Uterus (tissue), 3 donors: ENCODE measurements at regions not wholly inside any gene's neighbourhood (a gene's known extent, or its start where the extent isn't known, plus 50 kb on each side); places are given as distances from the start of the nearest gene placed in this dataset.

Experiments
- DNase-seq, 2 donors: peaks; one replicate each; pipeline ENCODE4 v3.0.0-alpha.2; 2019 to 2020
- H3K27ac ChIP-seq, 2 donors: fragments of 200-600 bp; sonication (generic); 1 replicate in 1 of 2; 2 replicates in 1 of 2; pipeline ENCODE4 v1.5.1; 2016 to 2018
- H3K27me3 ChIP-seq, 2 donors: fragments of 200-600 bp; sonication (generic); one replicate each; pipeline ENCODE4 v1.5.1; 2018 to 2019; ENCODE audit warnings: control low read depth in 1 of 2
- H3K36me3 ChIP-seq, 2 donors: fragments of 200-600 bp; sonication (generic); one replicate each; pipeline ENCODE4 v1.5.1; 2019; ENCODE audit warnings: control low read depth in 1 of 2
- H3K4me1 ChIP-seq, 2 donors: fragments of 200-600 bp; sonication (generic); one replicate each; pipeline ENCODE4 v1.5.1; 2018 to 2019; ENCODE audit warnings: control low read depth in 1 of 2
- H3K4me3 ChIP-seq, 2 donors: fragments of 200-600 bp; sonication (generic); 1 replicate in 1 of 2; 2 replicates in 1 of 2; pipeline ENCODE4 v1.5.1; 2018 to 2019; ENCODE audit warnings: mild to moderate bottlenecking in 1 of 2
- H3K9me3 ChIP-seq, 2 donors: fragments of 200-600 bp; sonication (generic); one replicate each; pipeline ENCODE4 v1.5.1; 2019; ENCODE audit warnings: control low read depth in 1 of 2
- POLR2A ChIP-seq, 2 donors: fragments of 450-650 bp; IDR thresholded peaks; one replicate each; pipeline ENCODE4 v1.6.1; 2016; ENCODE audit warnings: antibody characterized with exemption in 2 of 2, mild to moderate bottlenecking in 1 of 2, moderate library complexity in 1 of 2
- intact Hi-C: fragments of 100-400 bp; cut with DNase I; formaldehyde crosslinking; loops from one replicate; pipeline ENCODE4 v1.15.1; 2023; ENCODE audit warnings: low total_unique reads
- TF ChIP-seq, protein P1 (sequence below), 4 experiments: fragments of 200-600 bp in 2 of 4; fragments of 450-650 bp in 2 of 4; sonication (generic) in 2 of 4; IDR thresholded peaks; one replicate each; pipeline ENCODE4 v1.5.1; 2016 to 2019; ENCODE audit warnings: antibody characterized with exemption in 4 of 4, mild to moderate bottlenecking in 2 of 4, moderate library complexity in 1 of 4
- donor health status: DM: yes; HTN: yes; CAD: no.

DNA sequence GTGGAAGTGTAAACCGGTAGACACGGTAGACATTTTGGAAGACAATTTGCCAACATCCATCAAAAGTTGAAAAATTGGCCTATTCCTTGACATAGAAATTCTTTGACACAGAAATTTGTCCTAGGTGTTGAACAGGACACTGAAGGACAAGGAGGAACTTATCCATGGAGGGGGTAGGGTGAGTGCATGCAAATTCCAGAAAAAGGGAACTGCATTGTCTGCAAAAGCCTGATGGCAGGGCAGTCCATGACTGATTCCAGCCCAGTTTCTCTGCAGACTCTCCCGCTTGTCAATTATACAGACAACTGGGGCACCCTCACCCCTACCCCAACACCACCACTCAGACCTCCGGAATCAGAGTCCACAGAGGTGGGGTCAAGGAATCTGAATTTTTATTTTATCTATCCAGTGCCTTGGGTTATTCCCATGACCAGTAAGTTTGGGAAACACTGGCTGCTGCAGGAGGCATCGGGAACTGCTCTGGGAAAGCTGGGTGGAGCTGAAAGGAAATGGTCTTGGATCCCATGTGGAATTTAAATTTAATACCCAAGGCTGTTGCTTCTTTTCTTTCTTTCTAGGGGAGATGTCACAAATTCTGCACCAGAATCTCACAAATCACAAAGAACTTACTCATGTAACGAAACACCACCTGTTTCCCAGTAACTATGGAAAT lies 103.3 kb upstream of the SLC45A1 start:
- no peaks in the 10 kb centered on the region for H3K4me1 ChIP-seq
- no peaks in the 10 kb centered on the region for H3K36me3 ChIP-seq
- no peaks in the 10 kb centered on the region for H3K27me3 ChIP-seq
- intact Hi-C loops: no loop called here
- H3K4me3 ChIP-seq: no peak overlapping the region
- H3K27ac ChIP-seq: no peak overlapping the region
- DNase-seq: no peak
- H3K9me3 ChIP-seq: no peaks in the 10 kb centered on the region
- TF ChIP-seq POLR2A (IDR thresholded peaks at IDR 0.05): no peak
- TF ChIP-seq, protein P1, sequence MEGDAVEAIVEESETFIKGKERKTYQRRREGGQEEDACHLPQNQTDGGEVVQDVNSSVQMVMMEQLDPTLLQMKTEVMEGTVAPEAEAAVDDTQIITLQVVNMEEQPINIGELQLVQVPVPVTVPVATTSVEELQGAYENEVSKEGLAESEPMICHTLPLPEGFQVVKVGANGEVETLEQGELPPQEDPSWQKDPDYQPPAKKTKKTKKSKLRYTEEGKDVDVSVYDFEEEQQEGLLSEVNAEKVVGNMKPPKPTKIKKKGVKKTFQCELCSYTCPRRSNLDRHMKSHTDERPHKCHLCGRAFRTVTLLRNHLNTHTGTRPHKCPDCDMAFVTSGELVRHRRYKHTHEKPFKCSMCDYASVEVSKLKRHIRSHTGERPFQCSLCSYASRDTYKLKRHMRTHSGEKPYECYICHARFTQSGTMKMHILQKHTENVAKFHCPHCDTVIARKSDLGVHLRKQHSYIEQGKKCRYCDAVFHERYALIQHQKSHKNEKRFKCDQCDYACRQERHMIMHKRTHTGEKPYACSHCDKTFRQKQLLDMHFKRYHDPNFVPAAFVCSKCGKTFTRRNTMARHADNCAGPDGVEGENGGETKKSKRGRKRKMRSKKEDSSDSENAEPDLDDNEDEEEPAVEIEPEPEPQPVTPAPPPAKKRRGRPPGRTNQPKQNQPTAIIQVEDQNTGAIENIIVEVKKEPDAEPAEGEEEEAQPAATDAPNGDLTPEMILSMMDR (IDR thresholded peaks at IDR 0.05): no peak

DNA sequence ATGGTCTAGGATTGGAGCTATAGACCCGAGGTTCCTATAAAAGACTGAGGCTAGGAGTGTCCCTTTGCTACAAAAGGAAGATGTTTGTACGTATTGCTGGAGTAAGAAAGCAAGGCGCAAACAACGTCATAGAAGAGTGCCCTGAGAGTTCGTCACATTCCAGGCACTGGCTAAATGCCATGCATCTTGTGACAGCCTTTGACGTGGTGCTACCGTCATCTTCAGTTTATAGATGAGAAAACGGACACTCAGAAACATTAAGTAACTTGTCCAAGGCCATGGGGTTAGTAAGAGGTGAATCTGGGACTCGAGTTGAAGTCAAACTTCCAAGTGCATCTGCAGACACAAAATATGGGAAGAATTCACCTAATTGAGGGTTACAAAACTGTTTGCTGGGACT lies 104.2 kb upstream of the SLC45A1 start:
- intact Hi-C loops: no loop called here
- H3K27ac ChIP-seq: no peak overlapping the region
- H3K9me3 ChIP-seq: no peaks in the 10 kb centered on the region
- no peak overlapping the region for H3K4me3 ChIP-seq
- no peaks in the 10 kb centered on the region for H3K27me3 ChIP-seq
- TF ChIP-seq, protein P1 (IDR thresholded peaks at IDR 0.05): no peak
- no peak for TF ChIP-seq POLR2A (IDR thresholded peaks at IDR 0.05)
- no peaks in the 10 kb centered on the region for H3K36me3 ChIP-seq
- H3K4me1 ChIP-seq: no peaks in the 10 kb centered on the region
- DNase-seq: no peak

DNA sequence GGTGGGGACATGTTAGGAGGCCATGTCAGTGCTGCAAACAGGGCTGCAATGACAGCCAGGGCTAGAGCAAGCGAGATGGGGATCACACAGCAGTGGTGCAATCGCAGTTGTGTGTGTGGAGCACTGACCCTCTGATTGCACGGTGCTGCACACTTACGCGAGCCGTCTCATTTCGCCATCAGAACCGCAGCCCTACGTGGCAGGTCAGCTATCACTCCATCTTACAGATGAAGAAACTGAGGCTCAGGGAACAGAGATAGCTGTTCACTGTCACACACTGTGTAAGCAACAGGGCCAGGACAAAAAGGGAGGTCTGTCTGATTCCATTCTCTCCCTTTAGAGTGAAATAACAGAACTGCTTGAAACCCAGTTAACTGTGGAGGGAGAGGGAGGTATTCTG lies 104.8 kb upstream of the SLC45A1 start:
- H3K27me3 ChIP-seq: no peaks in the 10 kb centered on the region
- H3K27ac ChIP-seq: no peak overlapping the region
- no peaks in the 10 kb centered on the region for H3K9me3 ChIP-seq
- H3K4me3 ChIP-seq: no peak overlapping the region
- TF ChIP-seq POLR2A (IDR thresholded peaks at IDR 0.05): no peak
- TF ChIP-seq, protein P1 (IDR thresholded peaks at IDR 0.05): no peak
- intact Hi-C loops: no loop called here
- no peaks in the 10 kb centered on the region for H3K36me3 ChIP-seq
- no peak for DNase-seq
- no peaks in the 10 kb centered on the region for H3K4me1 ChIP-seq

DNA sequence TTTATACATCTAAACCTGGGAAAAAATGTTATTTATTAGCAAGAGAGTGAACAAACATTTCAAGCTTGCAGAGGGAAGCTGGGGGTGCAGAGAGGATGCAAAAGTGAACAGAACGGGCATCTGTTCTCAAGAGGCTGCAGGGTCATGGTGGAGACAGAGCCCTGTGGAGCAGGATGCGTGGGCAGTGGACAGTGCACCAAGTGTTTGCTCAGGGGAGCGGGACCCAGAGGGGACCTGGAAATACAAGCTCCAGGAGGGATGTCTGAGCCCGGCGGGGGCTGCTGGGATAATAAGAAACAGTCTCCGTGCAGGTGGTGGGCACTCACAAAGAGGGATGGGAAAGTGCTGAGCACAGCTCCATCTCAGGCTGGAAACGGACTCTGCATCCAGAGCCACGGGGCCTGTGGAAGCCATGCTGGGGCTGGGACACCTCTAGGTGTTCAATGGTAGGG lies 105.3 kb upstream of the SLC45A1 start:
- H3K27me3 ChIP-seq: no peaks in the 10 kb centered on the region
- H3K36me3 ChIP-seq: no peaks in the 10 kb centered on the region
- no peaks in the 10 kb centered on the region for H3K4me1 ChIP-seq
- no peak for DNase-seq
- intact Hi-C loops: no loop called here
- H3K9me3 ChIP-seq: no peaks in the 10 kb centered on the region
- H3K4me3 ChIP-seq: no peak overlapping the region
- no peak overlapping the region for H3K27ac ChIP-seq
- TF ChIP-seq, protein P1 (IDR thresholded peaks at IDR 0.05): no peak
- no peak for TF ChIP-seq POLR2A (IDR thresholded peaks at IDR 0.05)

DNA sequence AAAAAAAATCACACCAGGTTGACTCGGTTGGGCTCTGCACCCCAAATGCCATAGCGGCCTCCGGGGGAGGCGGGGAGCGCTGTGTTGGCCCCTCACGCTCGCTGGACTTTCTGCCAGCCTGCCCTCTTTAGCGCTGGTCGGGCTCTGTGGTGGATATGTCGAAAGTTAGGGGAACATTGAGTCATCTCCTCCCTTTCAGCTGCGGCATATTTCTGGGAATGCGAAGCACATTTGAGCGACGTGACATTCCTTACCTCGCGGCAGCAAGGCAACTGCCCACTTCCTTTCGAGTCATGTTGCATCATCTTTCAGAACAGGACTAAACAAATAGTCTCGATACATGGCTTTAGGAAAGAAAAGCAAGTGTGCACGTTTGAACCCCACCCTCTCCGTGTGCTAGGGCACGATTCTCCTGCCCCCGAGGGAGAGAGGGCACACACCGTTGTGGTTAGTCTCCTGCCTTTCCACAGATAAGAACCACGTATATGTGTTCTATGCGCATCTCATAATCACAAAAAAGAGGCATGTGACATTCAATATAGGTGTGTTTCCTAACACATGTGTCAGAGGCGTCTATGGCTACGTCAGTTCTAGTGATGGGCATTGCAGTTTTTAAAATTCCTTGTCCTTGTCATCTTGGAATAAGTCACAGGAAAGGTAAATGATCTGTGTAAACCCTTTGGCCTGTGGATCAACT lies 105.9 kb upstream of the SLC45A1 start:
- TF ChIP-seq, protein P1 (IDR thresholded peaks at IDR 0.05): no peak
- no peak for TF ChIP-seq POLR2A (IDR thresholded peaks at IDR 0.05)
- no peaks in the 10 kb centered on the region for H3K36me3 ChIP-seq
- no peaks in the 10 kb centered on the region for H3K9me3 ChIP-seq
- no peaks in the 10 kb centered on the region for H3K4me1 ChIP-seq
- no peak overlapping the region for H3K4me3 ChIP-seq
- H3K27ac ChIP-seq: no peak overlapping the region
- intact Hi-C loops: no loop called here
- H3K27me3 ChIP-seq: no peaks in the 10 kb centered on the region
- DNase-seq: no peak
